ELR (cell line): ENCODE measurements at regions not wholly inside any gene's neighbourhood (a gene's known extent, or its start where the extent isn't known, plus 50 kb on each side); places are given as distances from the start of the nearest gene placed in this dataset.
"Not testable (repeated sequence)": the region's sequence is repeated elsewhere in the genome, so short reads cannot be mapped to it uniquely, and the experiment has no call there.

Experiments
- DNase-seq: peaks from one replicate; pipeline ENCODE4 v3.0.0-alpha.2; 2015; ENCODE audit warnings: low read depth

GRCh38 chr4:100631281-100631968, 113.6 kb upstream of the EMCN start:
- DNase-seq = no peak

DNA sequence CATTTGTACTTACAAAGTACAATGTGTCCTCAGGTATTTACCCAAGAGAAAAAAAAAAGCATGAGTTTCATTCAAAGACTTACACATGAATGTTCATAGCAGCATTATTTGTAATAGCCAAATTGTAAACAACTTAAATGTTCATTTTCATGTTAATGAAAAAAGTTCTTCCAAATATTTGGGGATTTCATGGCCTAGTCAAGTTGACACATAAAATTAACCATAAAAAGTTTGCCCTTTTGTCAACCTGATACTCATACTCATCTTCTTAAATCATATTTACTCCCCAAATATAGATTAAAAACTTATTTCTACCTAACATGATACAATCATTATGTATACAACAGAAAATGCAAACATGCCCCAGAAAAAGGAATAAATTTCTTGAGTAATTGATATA, 112.5 kb upstream of the EMCN start:
- DNase-seq = no peak

DNA sequence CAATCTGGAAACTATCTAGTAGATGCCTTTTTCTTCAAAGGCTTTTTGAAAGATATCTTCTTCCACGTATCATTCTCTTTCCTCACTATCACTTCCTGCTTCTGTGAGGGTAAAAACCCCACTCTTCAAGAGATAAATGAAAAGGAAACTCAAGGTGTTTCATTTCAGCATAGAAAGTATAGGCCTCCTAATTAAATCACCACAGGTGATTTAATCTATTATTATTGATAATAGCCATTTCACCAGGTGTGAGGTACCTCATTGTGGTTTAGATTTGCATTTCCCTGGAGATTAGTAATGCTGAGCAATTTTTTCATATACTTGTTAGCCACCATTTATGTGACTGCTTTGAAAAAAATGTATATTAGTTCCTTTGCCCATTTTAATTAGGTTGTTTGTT, 92.0 kb upstream of the EMCN start:
- DNase-seq = no peak

- not testable (repeated sequence) for DNase-seq
Observed at GRCh38 chr4:100608651-100609050, 90.8 kb upstream of the EMCN start.

DNA sequence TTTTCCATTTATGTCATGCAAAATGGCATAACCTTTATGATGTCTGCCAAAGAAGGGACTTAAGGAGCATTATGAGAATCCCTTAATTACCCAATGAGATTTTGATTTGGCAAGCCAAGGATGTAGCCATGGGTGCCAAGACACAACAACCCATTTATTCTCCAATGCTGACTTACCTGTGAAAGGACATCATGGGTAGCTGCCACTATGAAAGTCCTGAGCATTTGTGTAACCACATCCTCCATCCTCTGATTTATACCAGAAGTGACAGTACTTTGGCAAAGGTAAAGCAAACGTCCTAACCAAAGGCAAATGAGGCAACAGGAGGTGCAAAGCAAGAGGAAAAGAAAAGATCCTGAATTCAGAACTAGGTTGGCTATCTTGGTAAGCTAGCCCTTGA, 87.3 kb upstream of the EMCN start:
- no peak for DNase-seq

- no peak for DNase-seq
Observed at GRCh38 chr4:100593935-100594334, 76.1 kb upstream of the EMCN start.

DNA sequence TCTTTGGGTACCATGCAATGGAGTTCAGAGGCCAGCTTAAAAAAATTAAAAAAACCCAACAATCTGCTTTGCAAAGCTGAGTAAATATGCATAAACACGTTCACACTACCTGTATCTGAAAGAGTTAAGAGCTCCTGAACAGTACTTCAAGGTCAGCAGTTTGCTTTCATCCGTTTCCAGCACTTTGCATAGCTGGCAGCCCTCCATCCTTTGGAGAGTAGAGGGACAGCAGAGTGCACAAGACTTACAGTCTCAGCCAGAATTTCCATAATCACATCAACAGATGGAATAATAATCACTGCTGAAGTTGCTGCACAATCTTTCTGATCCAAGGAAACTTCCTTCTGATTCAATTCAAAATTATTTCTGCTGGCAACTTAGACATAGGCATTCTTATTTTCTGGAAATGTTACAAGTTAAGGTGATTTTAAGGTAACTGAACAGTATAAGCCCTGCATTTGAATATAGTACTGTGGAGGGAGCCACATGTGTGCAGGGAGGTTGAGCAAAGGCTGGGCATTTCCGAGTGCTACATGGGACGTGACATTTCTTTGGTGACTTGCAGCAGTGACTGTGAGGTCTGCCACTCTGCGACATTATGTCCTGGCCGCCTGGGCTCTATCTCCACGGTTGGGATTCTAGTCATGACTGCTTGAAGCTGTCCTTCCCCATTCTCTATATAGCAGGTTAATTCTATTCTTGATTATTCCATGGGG, 73.5 kb upstream of the EMCN start:
- no peak for DNase-seq

DNA sequence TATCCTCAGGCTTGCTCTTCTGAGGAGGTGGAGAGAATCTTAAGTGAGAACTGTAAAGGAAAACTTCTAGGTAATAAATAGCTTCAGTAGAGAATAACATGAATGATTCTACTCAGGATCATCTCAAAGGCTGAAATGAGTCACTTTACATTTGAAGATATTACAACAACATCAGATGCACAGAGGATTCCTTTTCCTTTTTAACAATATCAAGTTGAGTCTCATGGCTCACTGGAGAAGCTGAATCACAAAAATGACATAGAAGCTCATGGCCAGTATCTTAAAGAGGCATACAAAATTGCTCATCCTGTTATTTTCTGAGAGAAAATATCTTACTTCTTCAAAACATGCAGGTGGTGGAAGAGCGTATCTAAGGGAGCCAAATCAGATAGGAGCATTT, 72.5 kb upstream of the EMCN start:
- DNase-seq = peak; percentile 3

DNA sequence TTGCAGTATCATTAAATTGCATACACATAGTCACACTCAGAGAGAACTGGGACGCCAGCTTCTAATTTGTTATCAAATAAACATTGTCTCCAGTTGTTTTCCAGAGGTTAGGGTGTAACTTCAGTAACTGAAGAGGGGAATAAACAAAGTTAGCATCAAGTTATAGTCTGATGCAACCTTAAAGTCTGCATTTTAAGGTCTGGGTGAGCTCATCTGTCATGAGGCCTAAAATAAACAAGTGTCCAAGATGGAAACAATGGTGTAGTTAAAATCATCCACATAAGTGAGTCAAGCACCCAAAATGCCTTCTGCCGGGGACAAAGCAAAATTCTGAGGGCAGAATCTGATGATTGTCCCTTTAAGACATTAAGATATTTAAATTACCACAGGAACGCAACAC, 70.3 kb upstream of the EMCN start:
- DNase-seq = no peak

DNA sequence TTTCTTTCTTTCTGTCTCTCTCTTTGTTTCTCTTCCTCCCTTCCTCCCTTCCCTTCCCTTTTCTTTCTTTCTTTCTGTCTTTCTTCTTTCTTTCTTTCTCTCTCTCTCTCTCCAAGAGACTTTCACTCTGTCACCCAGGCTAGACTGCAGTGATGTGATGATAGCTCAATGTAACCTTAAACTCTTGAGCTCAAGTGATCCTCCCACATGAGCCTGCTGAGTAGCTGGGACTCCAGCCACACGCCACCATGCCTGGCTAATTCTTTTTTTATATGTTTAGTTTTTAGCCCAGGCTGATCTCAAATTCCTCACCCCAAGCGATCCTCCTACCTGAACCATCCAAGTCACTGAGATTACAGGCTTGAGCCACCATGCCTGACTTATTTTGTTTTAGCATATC, 64.3 kb upstream of the EMCN start:
- DNase-seq = no peak

GRCh38 chr4:100581337-100581736, 63.5 kb upstream of the EMCN start:
- DNase-seq = no peak

- no peak for DNase-seq
Observed at GRCh38 chr4:100576570-100576969, 58.7 kb upstream of the EMCN start.

DNA sequence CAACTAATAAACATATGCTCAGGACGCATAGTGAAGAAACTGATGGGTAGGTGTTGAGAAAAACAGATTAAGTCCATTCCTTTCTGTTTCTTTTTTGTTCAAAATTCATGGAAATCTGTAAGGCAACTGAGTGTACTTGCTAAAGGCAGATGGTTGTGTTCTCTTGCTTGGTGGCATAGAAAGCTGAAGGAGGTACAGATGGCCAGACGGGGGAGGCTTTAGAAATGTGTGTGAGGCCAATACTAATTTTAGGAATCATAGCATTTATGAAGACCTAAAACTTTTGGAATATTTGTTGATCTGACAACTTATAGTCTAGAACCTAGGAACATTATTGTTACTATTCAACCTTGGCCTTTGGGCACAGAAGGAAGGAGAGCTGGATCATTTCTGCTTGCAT, 56.8 kb upstream of the EMCN start:
- DNase-seq = no peak

GRCh38 chr4:100569196-100569595, 51.4 kb upstream of the EMCN start:
- no peak for DNase-seq
